ENCODE measurements at regions not wholly inside any gene's neighbourhood (a gene's known extent, or its start where the extent isn't known, plus 50 kb on each side); places are given as distances from the start of the nearest gene placed in this dataset.

DNA sequence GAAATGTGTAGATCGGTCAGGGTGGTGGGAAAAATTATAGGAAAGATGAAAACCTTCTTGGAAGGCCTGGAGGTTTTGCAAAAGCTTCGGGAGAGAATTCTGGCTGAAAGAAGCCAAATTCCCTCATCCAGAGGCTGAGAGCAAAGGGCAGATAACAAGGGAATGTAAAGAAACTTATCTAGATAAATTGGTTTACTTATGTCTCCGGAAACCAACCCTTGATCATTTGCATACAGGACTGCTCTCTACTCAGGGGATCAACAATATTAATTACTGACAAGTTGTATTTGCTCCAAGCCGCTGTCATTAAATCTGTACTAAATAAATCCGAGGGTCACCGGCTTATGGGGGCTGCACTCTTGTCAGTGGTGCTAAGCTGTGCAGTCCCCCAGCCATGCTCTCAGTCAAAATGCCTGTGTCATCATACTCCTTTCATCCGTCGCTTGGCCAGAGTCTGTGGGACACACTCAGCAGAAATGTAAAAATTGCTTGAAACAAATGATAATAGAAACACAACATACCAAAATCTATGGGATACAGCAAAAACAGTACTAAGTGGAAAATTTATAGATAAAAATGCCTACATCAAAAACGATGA is 715.7 kb downstream of the KCTD8 start:
- TF ChIP-seq ZNF274 (IDR thresholded peaks at IDR 0.05; ENCODE audit: low read depth, low read length) (no peak), SUZ12 (IDR thresholded peaks at IDR 0.05; ENCODE audit: extremely low read depth, insufficient read depth, insufficient read length) (no peak), YY1 (IDR thresholded peaks at IDR 0.05; ENCODE audit: insufficient read depth, insufficient read length) (no peak)
- no peaks in the 10 kb centered on the region for H3K36me3 ChIP-seq (ENCODE audit: insufficient read depth, insufficient read length, low read length)
- H3K4me3 ChIP-seq (ENCODE audit: insufficient read length, low read depth), result no peak overlapping the region
- H3K9me3 ChIP-seq (ENCODE audit: insufficient read depth, low read length), result no peaks in the 10 kb centered on the region
- H3K27me3 ChIP-seq (ENCODE audit: insufficient read depth, insufficient read length), result no peaks in the 10 kb centered on the region
- no peak for DNase-seq (ENCODE audit: low read depth, low spot score)
- no peaks in the 10 kb centered on the region for H3K4me1 ChIP-seq (ENCODE audit: insufficient read depth, insufficient read length)
- H3K9ac ChIP-seq (ENCODE audit: insufficient read length, low read depth), result no peak overlapping the region

DNA sequence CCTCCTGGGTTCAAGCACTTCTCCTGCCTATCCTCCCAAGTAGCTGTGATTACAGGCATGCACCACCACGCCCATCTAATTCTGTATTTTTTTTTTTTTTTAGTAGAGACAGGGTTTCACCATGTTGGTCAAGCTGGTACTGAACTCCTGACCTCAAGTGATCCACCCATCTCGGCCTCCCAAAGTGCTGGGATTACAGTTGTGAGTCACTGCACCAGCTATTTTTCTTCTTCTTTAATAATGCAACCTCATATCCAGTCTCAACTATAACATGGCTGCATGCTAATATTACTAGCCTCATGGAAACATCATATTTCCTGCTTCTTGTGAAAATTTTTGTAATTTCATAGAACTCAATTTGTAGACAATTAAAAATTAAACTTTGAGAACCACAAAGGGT is 706.5 kb downstream of the KCTD8 start:
- TF ChIP-seq YY1 (IDR thresholded peaks at IDR 0.05; ENCODE audit: insufficient read depth, insufficient read length) (no peak), ZNF274 (IDR thresholded peaks at IDR 0.05; ENCODE audit: low read depth, low read length) (no peak), SUZ12 (IDR thresholded peaks at IDR 0.05; ENCODE audit: extremely low read depth, insufficient read depth, insufficient read length) (no peak)
- DNase-seq (ENCODE audit: low read depth, low spot score), result no peak
- H3K4me3 ChIP-seq (ENCODE audit: insufficient read length, low read depth), result no peak overlapping the region
- H3K9ac ChIP-seq (ENCODE audit: insufficient read length, low read depth), result no peak overlapping the region
- no peaks in the 10 kb centered on the region for H3K36me3 ChIP-seq (ENCODE audit: insufficient read depth, insufficient read length, low read length)
- no peaks in the 10 kb centered on the region for H3K4me1 ChIP-seq (ENCODE audit: insufficient read depth, insufficient read length)
- no peaks in the 10 kb centered on the region for H3K9me3 ChIP-seq (ENCODE audit: insufficient read depth, low read length)
- H3K27me3 ChIP-seq (ENCODE audit: insufficient read depth, insufficient read length), result no peaks in the 10 kb centered on the region

DNA sequence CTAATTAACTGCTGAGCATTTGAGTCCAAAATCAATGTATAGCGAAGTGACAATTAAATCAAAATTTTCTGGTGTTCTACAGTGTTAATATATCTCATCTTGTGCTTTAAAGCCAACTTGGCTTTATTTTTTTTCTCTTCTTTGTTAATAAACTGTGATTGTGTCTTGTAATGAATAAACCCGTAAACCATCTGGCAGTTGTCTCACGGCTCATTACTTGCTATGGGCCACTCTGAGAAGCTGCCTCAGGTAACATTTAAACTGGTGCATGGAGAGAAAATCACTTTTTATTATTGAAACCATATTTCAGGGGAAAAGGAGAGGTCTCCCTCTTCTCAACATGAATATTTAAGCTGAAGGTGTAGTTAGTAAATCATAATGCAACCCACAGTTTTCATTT is 694.0 kb downstream of the KCTD8 start:
- Histone ChIP-seq H3K9ac (ENCODE audit: insufficient read length, low read depth) (no peak overlapping the region), H3K36me3 (ENCODE audit: insufficient read depth, insufficient read length, low read length) (no peaks in the 10 kb centered on the region), H3K27me3 (ENCODE audit: insufficient read depth, insufficient read length) (no peaks in the 10 kb centered on the region), H3K9me3 (ENCODE audit: insufficient read depth, low read length) (no peaks in the 10 kb centered on the region), H3K4me1 (ENCODE audit: insufficient read depth, insufficient read length) (no peaks in the 10 kb centered on the region), H3K4me3 (ENCODE audit: insufficient read length, low read depth) (no peak overlapping the region)
- DNase-seq (ENCODE audit: low read depth, low spot score), result no peak
- TF ChIP-seq YY1 (IDR thresholded peaks at IDR 0.05; ENCODE audit: insufficient read depth, insufficient read length), result no peak
- no peak for TF ChIP-seq ZNF274 (IDR thresholded peaks at IDR 0.05; ENCODE audit: low read depth, low read length)
- TF ChIP-seq SUZ12 (IDR thresholded peaks at IDR 0.05; ENCODE audit: extremely low read depth, insufficient read depth, insufficient read length), result no peak

DNA sequence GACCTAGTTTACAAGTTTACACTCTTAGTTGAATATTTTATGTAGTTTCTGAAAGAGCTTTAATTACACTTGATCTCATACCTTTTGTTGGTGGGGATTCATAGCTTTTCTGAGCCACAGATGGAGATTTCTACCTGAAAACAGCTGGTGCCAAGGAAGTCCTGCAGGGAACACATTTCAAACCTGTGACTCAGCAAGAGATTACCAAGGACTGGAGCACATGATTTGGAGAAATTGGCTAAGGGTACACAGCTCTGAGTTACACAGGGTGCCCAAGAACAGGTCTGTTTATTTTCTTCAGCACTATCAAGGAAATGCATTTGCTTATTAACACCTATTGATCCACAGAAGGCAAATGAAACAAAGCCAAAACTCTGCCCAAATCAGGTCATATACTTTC is 691.5 kb downstream of the KCTD8 start:
- H3K4me3 ChIP-seq (ENCODE audit: insufficient read length, low read depth), result no peak overlapping the region
- H3K4me1 ChIP-seq (ENCODE audit: insufficient read depth, insufficient read length), result no peaks in the 10 kb centered on the region
- H3K9ac ChIP-seq (ENCODE audit: insufficient read length, low read depth), result no peak overlapping the region
- no peak for TF ChIP-seq SUZ12 (IDR thresholded peaks at IDR 0.05; ENCODE audit: extremely low read depth, insufficient read depth, insufficient read length)
- no peak for TF ChIP-seq ZNF274 (IDR thresholded peaks at IDR 0.05; ENCODE audit: low read depth, low read length)
- no peak for TF ChIP-seq YY1 (IDR thresholded peaks at IDR 0.05; ENCODE audit: insufficient read depth, insufficient read length)
- H3K27me3 ChIP-seq (ENCODE audit: insufficient read depth, insufficient read length), result no peaks in the 10 kb centered on the region
- H3K36me3 ChIP-seq (ENCODE audit: insufficient read depth, insufficient read length, low read length), result no peaks in the 10 kb centered on the region
- H3K9me3 ChIP-seq (ENCODE audit: insufficient read depth, low read length), result no peaks in the 10 kb centered on the region
- peak; percentile 15 for DNase-seq (ENCODE audit: low read depth, low spot score)

DNA sequence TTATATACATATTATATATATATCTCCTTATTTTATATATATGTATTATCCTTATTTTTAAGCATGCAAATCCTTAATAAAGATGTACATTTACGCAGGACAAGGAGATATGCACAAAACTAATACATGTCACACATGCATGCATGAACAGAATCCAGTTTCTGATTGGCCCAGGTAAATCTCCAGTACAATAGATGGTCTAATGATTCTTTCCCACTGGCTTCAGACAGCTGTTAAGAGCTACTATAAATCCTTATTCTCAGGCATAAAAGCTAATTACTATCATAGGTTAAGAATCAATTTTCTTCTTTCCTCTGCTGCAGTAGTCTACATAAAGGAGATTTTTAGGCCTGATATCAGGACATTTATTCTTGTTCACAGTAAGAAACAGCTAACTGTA is 689.8 kb downstream of the KCTD8 start:
- Histone ChIP-seq H3K27me3 (ENCODE audit: insufficient read depth, insufficient read length) (no peaks in the 10 kb centered on the region), H3K4me1 (ENCODE audit: insufficient read depth, insufficient read length) (no peaks in the 10 kb centered on the region), H3K9me3 (ENCODE audit: insufficient read depth, low read length) (no peaks in the 10 kb centered on the region), H3K9ac (ENCODE audit: insufficient read length, low read depth) (no peak overlapping the region), H3K36me3 (ENCODE audit: insufficient read depth, insufficient read length, low read length) (no peaks in the 10 kb centered on the region), H3K4me3 (ENCODE audit: insufficient read length, low read depth) (no peak overlapping the region)
- TF ChIP-seq ZNF274 (IDR thresholded peaks at IDR 0.05; ENCODE audit: low read depth, low read length), result no peak
- TF ChIP-seq SUZ12 (IDR thresholded peaks at IDR 0.05; ENCODE audit: extremely low read depth, insufficient read depth, insufficient read length), result no peak
- TF ChIP-seq YY1 (IDR thresholded peaks at IDR 0.05; ENCODE audit: insufficient read depth, insufficient read length), result no peak
- no peak for DNase-seq (ENCODE audit: low read depth, low spot score)

DNA sequence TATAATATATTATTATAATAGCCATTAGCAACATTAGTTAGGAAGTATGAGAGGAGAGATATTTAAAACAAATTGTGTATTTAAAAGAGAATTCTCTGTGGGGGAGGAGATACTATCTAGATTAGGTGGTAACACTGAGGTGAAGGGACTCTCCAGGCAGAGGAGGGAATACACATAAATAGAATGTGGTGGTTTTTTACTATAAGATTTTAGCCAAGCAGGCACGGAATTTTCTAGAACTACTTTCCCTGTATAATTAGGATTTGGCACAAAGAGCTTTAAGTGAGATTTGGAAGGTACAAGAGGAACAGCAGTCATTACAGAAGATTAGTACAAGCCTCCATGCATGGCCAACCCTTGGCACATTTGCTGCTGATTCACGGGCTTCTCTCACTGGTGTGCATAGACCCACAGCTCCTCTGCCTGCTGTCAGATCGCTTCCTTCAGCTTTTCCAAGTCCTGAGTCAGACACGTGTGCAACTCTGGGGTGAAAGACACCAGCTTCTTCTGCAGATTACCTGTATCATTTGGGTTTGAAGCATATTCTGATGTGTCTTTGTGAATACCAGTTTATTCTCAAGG is 685.5 kb downstream of the KCTD8 start:
- no peak for DNase-seq (ENCODE audit: low read depth, low spot score)
- no peak overlapping the region for H3K9ac ChIP-seq (ENCODE audit: insufficient read length, low read depth)
- TF ChIP-seq ZNF274 (IDR thresholded peaks at IDR 0.05; ENCODE audit: low read depth, low read length) (no peak), SUZ12 (IDR thresholded peaks at IDR 0.05; ENCODE audit: extremely low read depth, insufficient read depth, insufficient read length) (no peak), YY1 (IDR thresholded peaks at IDR 0.05; ENCODE audit: insufficient read depth, insufficient read length) (no peak)
- H3K27me3 ChIP-seq (ENCODE audit: insufficient read depth, insufficient read length), result no peaks in the 10 kb centered on the region
- H3K4me1 ChIP-seq (ENCODE audit: insufficient read depth, insufficient read length), result no peaks in the 10 kb centered on the region
- no peaks in the 10 kb centered on the region for H3K9me3 ChIP-seq (ENCODE audit: insufficient read depth, low read length)
- H3K36me3 ChIP-seq (ENCODE audit: insufficient read depth, insufficient read length, low read length), result no peaks in the 10 kb centered on the region
- no peak overlapping the region for H3K4me3 ChIP-seq (ENCODE audit: insufficient read length, low read depth)

DNA sequence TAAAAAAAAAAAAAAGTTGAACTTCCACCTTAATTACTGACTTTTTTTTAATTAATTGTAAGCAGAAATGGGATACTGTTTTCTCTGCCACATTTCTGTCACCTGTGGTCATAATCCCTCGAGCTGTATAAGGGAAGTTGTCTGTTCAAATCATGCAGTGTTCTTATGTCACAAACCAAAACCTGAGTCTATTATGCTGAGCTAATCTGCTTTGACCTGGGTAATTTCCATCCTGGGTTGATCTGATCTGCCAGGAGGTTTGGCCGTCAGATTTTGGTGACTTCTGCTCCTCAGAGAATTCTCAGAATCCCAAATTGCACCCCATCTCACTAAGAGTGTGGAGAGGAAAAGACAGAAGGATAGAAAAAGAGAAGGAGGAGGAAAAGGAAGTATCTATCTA is 683.1 kb downstream of the KCTD8 start:
- H3K27me3 ChIP-seq (ENCODE audit: insufficient read depth, insufficient read length), result no peaks in the 10 kb centered on the region
- no peaks in the 10 kb centered on the region for H3K9me3 ChIP-seq (ENCODE audit: insufficient read depth, low read length)
- H3K9ac ChIP-seq (ENCODE audit: insufficient read length, low read depth), result no peak overlapping the region
- no peak overlapping the region for H3K4me3 ChIP-seq (ENCODE audit: insufficient read length, low read depth)
- no peaks in the 10 kb centered on the region for H3K4me1 ChIP-seq (ENCODE audit: insufficient read depth, insufficient read length)
- H3K36me3 ChIP-seq (ENCODE audit: insufficient read depth, insufficient read length, low read length), result no peaks in the 10 kb centered on the region
- DNase-seq (ENCODE audit: low read depth, low spot score), result no peak
- no peak for TF ChIP-seq SUZ12 (IDR thresholded peaks at IDR 0.05; ENCODE audit: extremely low read depth, insufficient read depth, insufficient read length)
- no peak for TF ChIP-seq ZNF274 (IDR thresholded peaks at IDR 0.05; ENCODE audit: low read depth, low read length)
- no peak for TF ChIP-seq YY1 (IDR thresholded peaks at IDR 0.05; ENCODE audit: insufficient read depth, insufficient read length)
